GM12878 (cell line): ENCODE measurements at regions not wholly inside any gene's neighbourhood (a gene's known extent, or its start where the extent isn't known, plus 50 kb on each side); places are given as distances from the start of the nearest gene placed in this dataset.

ENCODE experiments used
- FOXM1 ChIP-seq: IDR thresholded peaks from 2 replicates; pipeline ENCODE4 v1.6.1; 2012; ENCODE audit warnings: low read depth, mild to moderate bottlenecking, inconsistent platforms, low read length, moderate library complexity
- POLR2AphosphoS5 ChIP-seq: IDR thresholded peaks from 2 replicates; pipeline ENCODE4 v1.6.1; 2011; ENCODE audit warnings: mild to moderate bottlenecking, low read length, inconsistent platforms
- SMC3 ChIP-seq: IDR thresholded peaks from 2 replicates; pipeline ENCODE4 v1.6.1; 2011; ENCODE audit warnings: low read length, improper control_type of control experiment, borderline replicate concordance
- SUZ12 ChIP-seq: fragments of 200-600 bp; sonication (generic); IDR thresholded peaks from one replicate; pipeline ENCODE4 v1.6.1; 2018; ENCODE audit warnings: antibody characterized with exemption, mild to moderate bottlenecking; ENCODE audit not compliant: unreplicated experiment
- TCF7 ChIP-seq: IDR thresholded peaks from 2 replicates; pipeline ENCODE4 v1.6.1; 2014; ENCODE audit warnings: antibody characterized with exemption, borderline replicate concordance
- USF2 ChIP-seq: IDR thresholded peaks from 2 replicates; pipeline ENCODE4 v1.6.1; 2011; ENCODE audit warnings: low read depth, low read length, improper control_type of control experiment, borderline replicate concordance
- ZNF24 ChIP-seq: fragments of 450-650 bp; IDR thresholded peaks from 2 replicates; pipeline ENCODE4 v1.6.1; 2017; ENCODE audit warnings: antibody characterized with exemption, mild to moderate bottlenecking
- ZNF592 ChIP-seq: fragments of 450-650 bp; IDR thresholded peaks from 2 replicates; pipeline ENCODE4 v1.6.1; 2017; ENCODE audit warnings: mild to moderate bottlenecking, moderate library complexity
- TF ChIP-seq, protein P1 (sequence below), 3 experiments: IDR thresholded peaks in 2 of 3; conservative IDR thresholded peaks in 1 of 3; 2 replicates each; pipeline ENCODE4 v1.5.1; 2011; ENCODE audit warnings: low read depth in 3 of 3, low read length in 3 of 3, mild to moderate bottlenecking in 3 of 3, control low read depth in 2 of 3, moderate library complexity in 2 of 3, inconsistent platforms in 1 of 3, mixed read lengths in 1 of 3; ENCODE audit not compliant: control insufficient read depth in 2 of 3, insufficient read depth in 1 of 3; ENCODE audit errors: extremely low read depth in 1 of 3
- TF ChIP-seq, protein P2 (sequence below): IDR thresholded peaks from 2 replicates; pipeline ENCODE4 v1.6.1; 2011; ENCODE audit warnings: mild to moderate bottlenecking, low read depth, low read length, moderate library complexity; ENCODE audit not compliant: insufficient replicate concordance

DNA sequence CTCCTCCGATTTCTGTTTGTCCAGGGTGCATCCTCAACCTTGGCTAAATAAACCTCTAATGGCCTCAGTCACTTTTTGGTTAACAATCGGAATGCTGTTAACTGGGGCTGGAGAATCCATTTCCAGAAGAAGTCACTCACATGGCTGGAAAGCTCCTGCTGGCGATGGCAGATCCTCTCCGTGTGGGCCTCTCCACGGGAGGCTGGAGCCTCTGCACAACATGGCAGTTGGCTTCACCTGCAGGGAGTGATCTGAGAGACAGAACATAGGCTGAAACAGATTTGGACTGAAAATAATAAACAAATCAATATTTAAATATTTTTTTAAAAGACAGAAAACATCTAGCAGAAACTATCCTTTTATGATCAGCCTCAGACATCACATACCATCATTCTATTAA lies 66.8 kb upstream of the FICD start:
- TF ChIP-seq USF2 = no peak
- TF ChIP-seq ZNF24 = no peak
- TF ChIP-seq SMC3 = no peak
- TF ChIP-seq, protein P1, sequence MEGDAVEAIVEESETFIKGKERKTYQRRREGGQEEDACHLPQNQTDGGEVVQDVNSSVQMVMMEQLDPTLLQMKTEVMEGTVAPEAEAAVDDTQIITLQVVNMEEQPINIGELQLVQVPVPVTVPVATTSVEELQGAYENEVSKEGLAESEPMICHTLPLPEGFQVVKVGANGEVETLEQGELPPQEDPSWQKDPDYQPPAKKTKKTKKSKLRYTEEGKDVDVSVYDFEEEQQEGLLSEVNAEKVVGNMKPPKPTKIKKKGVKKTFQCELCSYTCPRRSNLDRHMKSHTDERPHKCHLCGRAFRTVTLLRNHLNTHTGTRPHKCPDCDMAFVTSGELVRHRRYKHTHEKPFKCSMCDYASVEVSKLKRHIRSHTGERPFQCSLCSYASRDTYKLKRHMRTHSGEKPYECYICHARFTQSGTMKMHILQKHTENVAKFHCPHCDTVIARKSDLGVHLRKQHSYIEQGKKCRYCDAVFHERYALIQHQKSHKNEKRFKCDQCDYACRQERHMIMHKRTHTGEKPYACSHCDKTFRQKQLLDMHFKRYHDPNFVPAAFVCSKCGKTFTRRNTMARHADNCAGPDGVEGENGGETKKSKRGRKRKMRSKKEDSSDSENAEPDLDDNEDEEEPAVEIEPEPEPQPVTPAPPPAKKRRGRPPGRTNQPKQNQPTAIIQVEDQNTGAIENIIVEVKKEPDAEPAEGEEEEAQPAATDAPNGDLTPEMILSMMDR (IDR thresholded peaks at IDR 0.05 in 2 of 3, conservative IDR thresholded peaks at IDR 0.05 in 1 of 3; ENCODE audit: control insufficient read depth in 2 of 3, extremely low read depth in 1 of 3, insufficient read depth in 1 of 3, low read depth in 3 of 3, low read length in 3 of 3) = no peak
- no peak for TF ChIP-seq POLR2AphosphoS5
- TF ChIP-seq, protein P2, sequence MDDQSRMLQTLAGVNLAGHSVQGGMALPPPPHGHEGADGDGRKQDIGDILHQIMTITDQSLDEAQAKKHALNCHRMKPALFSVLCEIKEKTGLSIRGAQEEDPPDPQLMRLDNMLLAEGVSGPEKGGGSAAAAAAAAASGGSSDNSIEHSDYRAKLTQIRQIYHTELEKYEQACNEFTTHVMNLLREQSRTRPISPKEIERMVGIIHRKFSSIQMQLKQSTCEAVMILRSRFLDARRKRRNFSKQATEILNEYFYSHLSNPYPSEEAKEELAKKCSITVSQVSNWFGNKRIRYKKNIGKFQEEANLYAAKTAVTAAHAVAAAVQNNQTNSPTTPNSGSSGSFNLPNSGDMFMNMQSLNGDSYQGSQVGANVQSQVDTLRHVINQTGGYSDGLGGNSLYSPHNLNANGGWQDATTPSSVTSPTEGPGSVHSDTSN = no peak
- no peak for TF ChIP-seq ZNF592
- TF ChIP-seq SUZ12 = no peak
- TF ChIP-seq TCF7 = no peak
- no peak for TF ChIP-seq FOXM1
